ENCODE measurements at regions not wholly inside any gene's neighbourhood (a gene's known extent, or its start where the extent isn't known, plus 50 kb on each side); places are given as distances from the start of the nearest gene placed in this dataset.
"Not testable (repeated sequence)": the region's sequence is repeated elsewhere in the genome, so short reads cannot be mapped to it uniquely, and the experiment has no call there.

- TF ChIP-seq, protein P1, sequence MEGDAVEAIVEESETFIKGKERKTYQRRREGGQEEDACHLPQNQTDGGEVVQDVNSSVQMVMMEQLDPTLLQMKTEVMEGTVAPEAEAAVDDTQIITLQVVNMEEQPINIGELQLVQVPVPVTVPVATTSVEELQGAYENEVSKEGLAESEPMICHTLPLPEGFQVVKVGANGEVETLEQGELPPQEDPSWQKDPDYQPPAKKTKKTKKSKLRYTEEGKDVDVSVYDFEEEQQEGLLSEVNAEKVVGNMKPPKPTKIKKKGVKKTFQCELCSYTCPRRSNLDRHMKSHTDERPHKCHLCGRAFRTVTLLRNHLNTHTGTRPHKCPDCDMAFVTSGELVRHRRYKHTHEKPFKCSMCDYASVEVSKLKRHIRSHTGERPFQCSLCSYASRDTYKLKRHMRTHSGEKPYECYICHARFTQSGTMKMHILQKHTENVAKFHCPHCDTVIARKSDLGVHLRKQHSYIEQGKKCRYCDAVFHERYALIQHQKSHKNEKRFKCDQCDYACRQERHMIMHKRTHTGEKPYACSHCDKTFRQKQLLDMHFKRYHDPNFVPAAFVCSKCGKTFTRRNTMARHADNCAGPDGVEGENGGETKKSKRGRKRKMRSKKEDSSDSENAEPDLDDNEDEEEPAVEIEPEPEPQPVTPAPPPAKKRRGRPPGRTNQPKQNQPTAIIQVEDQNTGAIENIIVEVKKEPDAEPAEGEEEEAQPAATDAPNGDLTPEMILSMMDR (IDR thresholded peaks at IDR 0.05), result no peak
- Histone ChIP-seq H3K9me3 (no peaks in the 10 kb centered on the region), H3K36me3 (ENCODE audit: low read depth) (no peaks in the 10 kb centered on the region), H3K4me3 (no peak overlapping the region), H3K4me1 (ENCODE audit: low read depth) (no peaks in the 10 kb centered on the region)
- no peak for DNase-seq
- ATAC-seq, result no peak
- intact Hi-C loops (cut with DNase I, micrococcal nuclease), result no loop called here
These were observed 518.0 kb downstream of the ZNF516 start for GRCh38 chr18:75977081-75977480.

DNA sequence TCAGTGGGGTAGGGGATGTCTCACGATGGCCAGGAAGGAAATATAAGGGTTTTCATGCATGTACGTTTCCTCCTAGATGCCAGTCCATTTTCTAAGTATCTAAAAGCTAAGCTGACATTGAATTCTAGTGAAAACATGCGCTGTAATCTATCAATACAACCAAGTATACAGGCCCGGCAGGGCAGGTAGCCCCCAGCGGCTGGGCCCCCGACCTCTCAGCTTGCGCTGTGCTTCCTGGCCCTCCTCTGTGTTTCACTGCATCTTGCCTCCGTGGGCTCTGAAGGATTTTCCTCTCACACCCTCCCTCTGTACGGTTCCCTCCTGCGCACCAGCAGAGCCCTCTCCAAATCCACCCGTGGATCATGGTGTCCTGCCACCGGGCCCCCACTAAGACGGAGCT, 524.8 kb downstream of the ZNF516 start:
- no peaks in the 10 kb centered on the region for H3K36me3 ChIP-seq (ENCODE audit: low read depth)
- TF ChIP-seq, protein P1 (IDR thresholded peaks at IDR 0.05), result no peak
- DNase-seq (no peak), ATAC-seq (no peak)
- H3K4me1 ChIP-seq (ENCODE audit: low read depth), result no peaks in the 10 kb centered on the region
- intact Hi-C loops (cut with DNase I, micrococcal nuclease), result no loop called here
- H3K9me3 ChIP-seq, result no peaks in the 10 kb centered on the region
- no peak overlapping the region for H3K4me3 ChIP-seq

GRCh38 chr18:75966431-75966830, 528.6 kb downstream of the ZNF516 start:
- H3K9me3 ChIP-seq, result no peaks in the 10 kb centered on the region
- ATAC-seq (no peak), DNase-seq (no peak)
- no peaks in the 10 kb centered on the region for H3K4me1 ChIP-seq (ENCODE audit: low read depth)
- intact Hi-C loops (cut with DNase I, micrococcal nuclease), result no loop called here
- TF ChIP-seq, protein P1 (IDR thresholded peaks at IDR 0.05), result no peak
- no peak overlapping the region for H3K4me3 ChIP-seq
- no peaks in the 10 kb centered on the region for H3K36me3 ChIP-seq (ENCODE audit: low read depth)

DNA sequence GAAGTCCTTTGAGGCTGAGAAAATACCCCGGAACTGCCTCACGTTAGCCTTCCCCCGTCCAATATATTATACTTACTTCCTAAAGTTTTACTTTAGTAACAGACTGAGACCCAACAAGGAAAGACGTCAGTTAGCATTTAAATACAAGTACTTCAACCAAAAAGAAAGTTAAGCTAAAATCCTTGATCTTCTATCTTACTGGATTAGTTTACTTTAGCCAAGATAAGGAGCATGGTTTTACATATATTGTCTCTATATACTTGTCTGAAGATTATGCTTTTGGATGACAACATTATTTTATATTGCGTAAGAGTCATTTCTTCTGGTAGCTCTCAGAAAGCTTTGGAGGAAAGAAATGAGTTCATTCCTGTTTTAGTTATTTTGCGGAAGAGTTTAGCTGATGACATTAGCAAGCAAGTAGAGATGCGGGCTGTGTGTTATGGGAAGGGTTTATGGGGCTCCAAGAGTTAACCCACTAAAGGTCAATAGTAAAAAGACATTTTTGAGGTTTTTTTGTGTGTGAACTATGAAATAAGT, 532.9 kb downstream of the ZNF516 start:
- ATAC-seq, result no peak
- intact Hi-C loops (cut with DNase I, micrococcal nuclease), result no loop called here

GRCh38 chr18:75960356-75960755, 532.9 kb upstream of the SMIM21 start:
- intact Hi-C loops (cut with DNase I, micrococcal nuclease); H3K36me3 ChIP-seq (ENCODE audit: low read depth); DNase-seq; H3K9me3 ChIP-seq; H3K4me3 ChIP-seq; H3K4me1 ChIP-seq (ENCODE audit: low read depth); ATAC-seq: not testable (repeated sequence)

More for the DNA sequence above, 532.9 kb downstream of the ZNF516 start:
- TF ChIP-seq, protein P1 (IDR thresholded peaks at IDR 0.05), result no peak
- H3K4me1 ChIP-seq (ENCODE audit: low read depth), result no peaks in the 10 kb centered on the region
- no peaks in the 10 kb centered on the region for H3K9me3 ChIP-seq
- no peak for DNase-seq
- H3K36me3 ChIP-seq (ENCODE audit: low read depth), result no peaks in the 10 kb centered on the region
- H3K4me3 ChIP-seq, result no peak overlapping the region

- no peaks in the 10 kb centered on the region for H3K36me3 ChIP-seq (ENCODE audit: low read depth)
- TF ChIP-seq, protein P1 (IDR thresholded peaks at IDR 0.05), result no peak
- peaks cover 8% of the 10 kb centered on the region for H3K9me3 ChIP-seq
- H3K4me1 ChIP-seq (ENCODE audit: low read depth), result no peaks in the 10 kb centered on the region
- no peak overlapping the region for H3K4me3 ChIP-seq
- ATAC-seq, result no peak
- intact Hi-C loops (cut with DNase I, micrococcal nuclease), result no loop called here
- DNase-seq, result no peak
These were observed 531.6 kb upstream of the SMIM21 start for GRCh38 chr18:75959150-75959549.
